ENCODE measurements at regions not wholly inside any gene's neighbourhood (a gene's known extent, or its start where the extent isn't known, plus 50 kb on each side); places are given as distances from the start of the nearest gene placed in this dataset.

DNA sequence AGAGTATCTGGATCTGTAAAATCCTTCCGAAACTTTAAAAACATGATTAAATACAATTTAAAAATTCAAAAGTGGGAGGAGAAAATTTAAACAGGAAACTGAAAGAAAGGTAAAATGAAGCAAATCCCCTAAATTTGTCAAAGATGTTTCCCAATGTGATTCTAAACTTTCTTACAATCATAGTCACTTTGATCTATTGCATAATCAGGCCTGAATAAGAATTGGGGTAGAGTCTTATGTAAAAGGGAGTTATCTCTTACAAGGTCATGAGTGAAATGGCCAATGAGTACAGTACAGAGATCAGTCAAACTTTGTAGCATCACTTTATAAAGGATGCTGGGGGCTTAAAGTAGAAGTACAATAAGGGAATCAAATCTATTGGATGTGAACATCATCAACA is 1657.7 kb upstream of the CELF4 start:
- TF ChIP-seq NFRKB (IDR thresholded peaks at IDR 0.05) (no peak), FOXM1 (IDR thresholded peaks at IDR 0.05; ENCODE audit: borderline replicate concordance) (no peak), SUZ12 (IDR thresholded peaks at IDR 0.05) (no peak)
- TF ChIP-seq, protein P1, sequence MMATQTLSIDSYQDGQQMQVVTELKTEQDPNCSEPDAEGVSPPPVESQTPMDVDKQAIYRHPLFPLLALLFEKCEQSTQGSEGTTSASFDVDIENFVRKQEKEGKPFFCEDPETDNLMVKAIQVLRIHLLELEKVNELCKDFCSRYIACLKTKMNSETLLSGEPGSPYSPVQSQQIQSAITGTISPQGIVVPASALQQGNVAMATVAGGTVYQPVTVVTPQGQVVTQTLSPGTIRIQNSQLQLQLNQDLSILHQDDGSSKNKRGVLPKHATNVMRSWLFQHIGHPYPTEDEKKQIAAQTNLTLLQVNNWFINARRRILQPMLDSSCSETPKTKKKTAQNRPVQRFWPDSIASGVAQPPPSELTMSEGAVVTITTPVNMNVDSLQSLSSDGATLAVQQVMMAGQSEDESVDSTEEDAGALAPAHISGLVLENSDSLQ (IDR thresholded peaks at IDR 0.05), result no peak

Data from HEK293T (cell line).